Liver (tissue), 8 donors: ENCODE measurements at regions not wholly inside any gene's neighbourhood (a gene's known extent, or its start where the extent isn't known, plus 50 kb on each side); places are given as distances from the start of the nearest gene placed in this dataset.
"Not testable (repeated sequence)": the region's sequence is repeated elsewhere in the genome, so short reads cannot be mapped to it uniquely, and the experiment has no call there.

Source experiments
- DNase-seq: peaks from one replicate; pipeline ENCODE4 v3.0.0-alpha.2; 2017; ENCODE audit warnings: low spot score
- H3K27ac ChIP-seq, 2 donors: one replicate each; pipeline ENCODE4 v1.7.0; 2013; ENCODE audit warnings: inconsistent platforms in 2 of 2, low read length in 2 of 2, control low read depth in 1 of 2, low read depth in 1 of 2, mild to moderate bottlenecking in 1 of 2
- H3K27me3 ChIP-seq, 4 donors: one replicate each; pipeline versions ENCODE4 v1.6.1 to v1.7.0; 2013; ENCODE audit warnings: low read length in 3 of 4, inconsistent platforms in 1 of 4, mild to moderate bottlenecking in 1 of 4, moderate library complexity in 1 of 4; ENCODE audit not compliant: control insufficient read depth in 4 of 4, insufficient read depth in 4 of 4
- H3K36me3 ChIP-seq, 4 donors: one replicate each; pipeline versions ENCODE4 v1.6.1 to v1.7.0; 2013; ENCODE audit warnings: low read length in 3 of 4, mild to moderate bottlenecking in 3 of 4, low read depth in 1 of 4, moderate library complexity in 1 of 4; ENCODE audit not compliant: control insufficient read depth in 4 of 4, insufficient read depth in 3 of 4
- H3K4me1 ChIP-seq, 4 donors: one replicate each; pipeline versions ENCODE4 v1.6.1 to v1.7.0; 2013; ENCODE audit warnings: low read length in 3 of 4, mild to moderate bottlenecking in 3 of 4, moderate library complexity in 1 of 4; ENCODE audit not compliant: control insufficient read depth in 4 of 4, insufficient read depth in 4 of 4
- H3K4me3 ChIP-seq, 3 donors: one replicate each; pipeline versions ENCODE4 v1.6.1 to v1.7.0; 2013; ENCODE audit warnings: low read length in 3 of 3, control low read depth in 1 of 3, low read depth in 1 of 3, mild to moderate bottlenecking in 1 of 3
- H3K9ac ChIP-seq, 2 donors: one replicate each; pipeline ENCODE4 v1.7.0; 2013; ENCODE audit warnings: low read length in 2 of 2, mild to moderate bottlenecking in 2 of 2, moderate library complexity in 2 of 2, control low read depth in 1 of 2, low read depth in 1 of 2
- H3K9me3 ChIP-seq, 4 donors: one replicate each; pipeline versions ENCODE4 v1.6.1 to v1.7.0; 2013; ENCODE audit warnings: low read length in 3 of 4; ENCODE audit not compliant: control insufficient read depth in 4 of 4
- ATF3 ChIP-seq: IDR thresholded peaks from 2 replicates; pipeline ENCODE4 v1.6.1; 2016; ENCODE audit warnings: antibody characterized with exemption
- CTCF ChIP-seq: fragments of 150-350 bp; IDR thresholded peaks from 2 replicates; pipeline ENCODE4 v1.5.1; 2017; ENCODE audit warnings: improper control_type of control experiment, low read depth, low read length; ENCODE audit not compliant: missing input control
- EGR1 ChIP-seq, 2 donors: IDR thresholded peaks; 2 replicates each; pipeline ENCODE4 v1.6.1; 2016 to 2018; ENCODE audit warnings: antibody characterized with exemption in 2 of 2, low read depth in 2 of 2
- FOXA1 ChIP-seq: IDR thresholded peaks from 2 replicates; pipeline ENCODE4 v1.6.1; 2016; ENCODE audit warnings: antibody characterized with exemption
- FOXA2 ChIP-seq: IDR thresholded peaks from 2 replicates; pipeline ENCODE4 v1.6.1; 2016; ENCODE audit warnings: antibody characterized with exemption
- GABPA ChIP-seq, 2 donors: IDR thresholded peaks in 1 of 2; conservative IDR thresholded peaks in 1 of 2; 2 replicates each; pipeline ENCODE4 v1.6.1; 2016; ENCODE audit warnings: antibody characterized with exemption in 2 of 2, mild to moderate bottlenecking in 1 of 2, moderate library complexity in 1 of 2
- HNF4A ChIP-seq, 2 donors: conservative IDR thresholded peaks; 2 replicates each; pipeline ENCODE4 v1.6.1; 2016; ENCODE audit warnings: antibody characterized with exemption in 2 of 2, mild to moderate bottlenecking in 2 of 2
- HNF4G ChIP-seq: IDR thresholded peaks from 2 replicates; pipeline ENCODE4 v1.6.1; 2016; ENCODE audit warnings: antibody characterized with exemption
- JUND ChIP-seq, 2 donors: IDR thresholded peaks; 2 replicates each; pipeline ENCODE4 v1.6.1; 2016; ENCODE audit warnings: antibody characterized with exemption in 2 of 2
- MAX ChIP-seq: IDR thresholded peaks from 2 replicates; pipeline ENCODE4 v1.6.1; 2016; ENCODE audit warnings: antibody characterized with exemption
- NR2F2 ChIP-seq: IDR thresholded peaks from 2 replicates; pipeline ENCODE4 v1.6.1; 2016; ENCODE audit warnings: antibody characterized with exemption
- RAD21 ChIP-seq, 2 donors: IDR thresholded peaks; 2 replicates each; pipeline ENCODE4 v1.6.1; 2016; ENCODE audit warnings: antibody characterized with exemption in 2 of 2, mild to moderate bottlenecking in 2 of 2
- REST ChIP-seq: IDR thresholded peaks from 2 replicates; pipeline ENCODE4 v1.6.1; 2016; ENCODE audit warnings: antibody characterized with exemption, mild to moderate bottlenecking
- RXRA ChIP-seq, 2 donors: IDR thresholded peaks; 2 replicates each; pipeline ENCODE4 v1.6.1; 2017 to 2018; ENCODE audit warnings: antibody characterized with exemption in 2 of 2, mild to moderate bottlenecking in 1 of 2
- SP1 ChIP-seq: IDR thresholded peaks from 2 replicates; pipeline ENCODE4 v1.6.1; 2018; ENCODE audit warnings: antibody characterized with exemption, mild to moderate bottlenecking
- TAF1 ChIP-seq: conservative IDR thresholded peaks from 2 replicates; pipeline ENCODE4 v1.6.1; 2016; ENCODE audit warnings: antibody characterized with exemption, mild to moderate bottlenecking
- YY1 ChIP-seq: IDR thresholded peaks from 2 replicates; pipeline ENCODE4 v1.6.1; 2016; ENCODE audit warnings: antibody characterized with exemption, mild to moderate bottlenecking
- ZBTB33 ChIP-seq: IDR thresholded peaks from 2 replicates; pipeline ENCODE4 v1.6.1; 2016; ENCODE audit warnings: antibody characterized with exemption
- WGBS: extraction: QIAGEN DNeasy Blood & Tissue Kit; methylation state at CpG from one replicate; pipeline ENCODE4 v1.1.7; 2013; 5-methylcytosine and 5-hydroxymethylcytosine counted together
- donor health status: healthy.
- donor health status: healthy.
- donor health status: healthy.
- donor health status: healthy.
- donor health status: healthy.

GRCh38 chr6:140340795-140341194, 966.3 kb upstream of the CITED2 start:
- H3K36me3 ChIP-seq: no peaks in the 10 kb centered on the region
- H3K9ac ChIP-seq: no peak overlapping the region
- peaks cover 0 to 22% (median 4%) of the 10 kb centered on the region in 4 donors for H3K4me1 ChIP-seq
- H3K9me3 ChIP-seq: peaks cover 3 to 7% (median 4%) of the 10 kb centered on the region in 4 donors
- no peak for DNase-seq
- WGBS: 89% methylated on average over 3 of the region's 3 CpGs
- no peak overlapping the region for H3K4me3 ChIP-seq
- TF ChIP-seq ZBTB33: no peak
- TF ChIP-seq NR2F2: no peak
- TF ChIP-seq TAF1: no peak
- TF ChIP-seq YY1: no peak
- no peak for TF ChIP-seq REST
- TF ChIP-seq JUND (IDR thresholded peaks at IDR 0.05): no peak
- TF ChIP-seq FOXA1: no peak
- TF ChIP-seq ATF3: no peak
- no peak for TF ChIP-seq FOXA2
- TF ChIP-seq EGR1 (IDR thresholded peaks at IDR 0.05; ENCODE audit: low read depth in 2 of 2): no peak
- no peak for TF ChIP-seq MAX
- no peak for TF ChIP-seq HNF4G
- no peak for TF ChIP-seq RAD21 (IDR thresholded peaks at IDR 0.05)
- TF ChIP-seq GABPA (IDR thresholded peaks at IDR 0.05 in 1 of 2, conservative IDR thresholded peaks at IDR 0.05 in 1 of 2): no peak
- TF ChIP-seq CTCF: no peak
- no peak for TF ChIP-seq HNF4A (conservative IDR thresholded peaks at IDR 0.05)
- TF ChIP-seq RXRA (IDR thresholded peaks at IDR 0.05): no peak
- TF ChIP-seq SP1: no peak
- no peak overlapping the region for H3K27ac ChIP-seq
- no peaks in the 10 kb centered on the region for H3K27me3 ChIP-seq

- 92% methylated on average over 2 of the region's 2 CpGs for WGBS
- peaks cover 0 to 16% (median 3%) of the 10 kb centered on the region in 4 donors for H3K4me1 ChIP-seq
- H3K27ac ChIP-seq, H3K9ac ChIP-seq, H3K4me3 ChIP-seq, H3K36me3 ChIP-seq, H3K9me3 ChIP-seq, DNase-seq, H3K27me3 ChIP-seq: not testable (repeated sequence)
These were observed 964.6 kb upstream of the CITED2 start for GRCh38 chr6:140339084-140339483.
